Cardiac muscle cell (in vitro differentiated cells and primary cell): ENCODE measurements at regions not wholly inside any gene's neighbourhood (a gene's known extent, or its start where the extent isn't known, plus 50 kb on each side); places are given as distances from the start of the nearest gene placed in this dataset.

ENCODE experiments used
- DNase-seq, 2 donors: peaks; one replicate each; pipeline versions ENCODE4 v3.0.0 to v3.0.0-alpha.2; 2010 to 2017; ENCODE audit warnings: low read depth in 1 of 2, low spot score in 1 of 2
- H3K27ac ChIP-seq: fragments of 200-600 bp; sonication (generic); 2 replicates; pipeline ENCODE4 v1.5.1; 2016
- H3K27me3 ChIP-seq: fragments of 200-600 bp; sonication (generic); 2 replicates; pipeline ENCODE4 v1.6.0; 2016; ENCODE audit warnings: control low read depth
- H3K36me3 ChIP-seq: fragments of 200-600 bp; sonication (generic); 2 replicates; pipeline ENCODE4 v1.5.1; 2016; ENCODE audit warnings: control low read depth
- H3K4me1 ChIP-seq: fragments of 200-600 bp; sonication (generic); 2 replicates; pipeline ENCODE4 v1.8.1; 2017; ENCODE audit warnings: low read depth, mild to moderate bottlenecking, mixed run types
- H3K4me3 ChIP-seq: fragments of 200-600 bp; sonication (generic); 2 replicates; pipeline ENCODE4 v1.5.1; 2016; ENCODE audit warnings: mild to moderate bottlenecking
- H3K9me3 ChIP-seq: fragments of 200-600 bp; sonication (generic); 2 replicates; pipeline ENCODE4 v1.5.1; 2017; ENCODE audit warnings: low read depth, mild to moderate bottlenecking, control low read depth
- CTCF ChIP-seq: IDR thresholded peaks from 2 replicates; pipeline ENCODE4 v1.5.1; 2012; ENCODE audit warnings: low read depth, mild to moderate bottlenecking, low read length

DNA sequence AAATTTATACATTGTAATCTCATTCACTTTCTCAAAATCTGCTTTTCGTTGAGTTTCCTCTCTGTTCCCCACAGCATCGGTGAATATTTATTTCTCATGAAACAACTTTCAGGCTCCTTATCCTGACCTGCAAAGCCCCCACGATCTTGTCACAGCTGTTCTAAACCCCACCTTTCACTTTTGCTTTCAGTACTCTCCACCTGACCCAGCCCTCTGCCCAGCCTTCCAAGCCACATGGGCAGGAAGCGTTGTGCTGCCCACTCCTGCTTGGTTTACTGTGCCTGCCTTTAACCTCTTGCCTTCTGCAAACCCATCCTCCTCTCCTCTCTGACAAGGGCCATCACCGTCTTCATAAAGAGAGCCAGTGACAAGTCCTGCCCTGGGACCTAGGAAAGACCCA, 262.5 kb downstream of the GALR1 start:
- Histone ChIP-seq H3K36me3 (no peaks in the 10 kb centered on the region), H3K4me1 (no peaks in the 10 kb centered on the region), H3K4me3 (no peak overlapping the region), H3K9me3 (no peaks in the 10 kb centered on the region), H3K27ac (no peak overlapping the region), H3K27me3 (no peaks in the 10 kb centered on the region)
- DNase-seq = no peak
- no peak for TF ChIP-seq CTCF

DNA sequence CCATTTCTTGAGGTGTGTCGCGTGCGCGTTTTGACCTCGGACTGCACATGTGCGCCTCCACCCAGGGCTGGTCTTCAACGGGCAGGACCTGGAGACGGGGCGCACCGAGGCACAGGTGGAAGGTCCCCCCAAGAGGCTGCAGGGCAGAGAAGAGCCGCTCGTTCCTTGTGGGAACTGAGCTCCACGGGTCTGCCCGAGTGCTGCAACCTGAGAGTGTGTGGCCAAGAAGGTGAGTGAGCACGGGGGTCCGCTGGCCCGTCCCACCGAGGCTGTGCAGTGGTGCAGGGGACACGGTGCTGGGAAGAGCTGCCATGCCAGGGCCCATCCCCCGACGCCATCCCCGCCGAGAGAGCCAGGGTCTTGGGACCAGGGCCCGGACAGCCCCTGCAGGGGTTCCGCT, 268.3 kb downstream of the GALR1 start:
- Histone ChIP-seq H3K27ac (no peak overlapping the region), H3K4me1 (no peaks in the 10 kb centered on the region), H3K36me3 (no peaks in the 10 kb centered on the region), H3K9me3 (no peaks in the 10 kb centered on the region), H3K4me3 (no peak overlapping the region), H3K27me3 (no peaks in the 10 kb centered on the region)
- DNase-seq = no peak
- TF ChIP-seq CTCF = no peak

GRCh38 chr18:77520767-77521166, 271.1 kb downstream of the GALR1 start:
- no peak for DNase-seq
- H3K27me3 ChIP-seq = no peaks in the 10 kb centered on the region

GRCh38 chr18:77522051-77522675, 272.5 kb downstream of the GALR1 start:
- no peaks in the 10 kb centered on the region for H3K27me3 ChIP-seq
- no peaks in the 10 kb centered on the region for H3K4me1 ChIP-seq
- no peak overlapping the region for H3K4me3 ChIP-seq
- H3K9me3 ChIP-seq = no peaks in the 10 kb centered on the region
- no peaks in the 10 kb centered on the region for H3K36me3 ChIP-seq
- TF ChIP-seq CTCF = no peak
- no peak overlapping the region for H3K27ac ChIP-seq
- DNase-seq = peak in 1 of 2 donors; percentile 38

More at GRCh38 chr18:77520767-77521166, 271.1 kb downstream of the GALR1 start:
- no peak for TF ChIP-seq CTCF
- no peak overlapping the region for H3K4me3 ChIP-seq
- no peak overlapping the region for H3K27ac ChIP-seq
- no peaks in the 10 kb centered on the region for H3K4me1 ChIP-seq
- H3K36me3 ChIP-seq = no peaks in the 10 kb centered on the region
- H3K9me3 ChIP-seq = no peaks in the 10 kb centered on the region

DNA sequence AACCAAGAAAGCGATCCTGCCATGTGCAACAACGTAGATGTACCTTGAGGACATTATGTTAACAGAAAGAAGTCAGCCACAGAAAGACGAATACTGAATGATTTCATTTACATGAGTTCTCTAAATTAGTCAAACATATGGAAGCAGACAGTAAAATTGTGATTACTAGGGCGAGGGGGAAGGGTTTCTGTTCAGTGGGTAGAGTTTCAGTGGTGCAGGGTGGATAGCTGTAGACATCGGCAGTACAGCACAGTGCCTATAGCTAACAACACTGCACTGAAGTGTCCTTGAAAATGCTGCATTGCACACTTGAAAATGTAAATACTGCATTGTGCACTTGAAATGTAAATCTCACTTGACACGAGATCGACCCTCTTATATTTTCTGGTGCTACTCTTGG, 275.3 kb downstream of the GALR1 start:
- Histone ChIP-seq H3K9me3 (no peaks in the 10 kb centered on the region), H3K36me3 (no peaks in the 10 kb centered on the region), H3K4me3 (no peak overlapping the region), H3K27ac (no peak overlapping the region), H3K4me1 (no peaks in the 10 kb centered on the region), H3K27me3 (no peaks in the 10 kb centered on the region)
- DNase-seq = no peak
- TF ChIP-seq CTCF = no peak
